WTC11 (cell line): ENCODE measurements at regions not wholly inside any gene's neighbourhood (a gene's known extent, or its start where the extent isn't known, plus 50 kb on each side); places are given as distances from the start of the nearest gene placed in this dataset.

Source experiments
- ATAC-seq: fragments of 200-7000 bp; cut with Tn5 transposase; 2 replicates; pipeline ENCODE4 v1.10.0; 2021; ENCODE audit warnings: mild to moderate bottlenecking, moderate library complexity
- CTCF ChIA-PET: fragments of 300-600 bp; sonication (Branson Sonifier 250); formaldehyde crosslinking; loops from one replicate; lab custom pipeline; 2021; ENCODE audit warnings: antibody characterized with exemption; lab: Charles Lee
- POLR2A ChIA-PET: fragments of 350-600 bp; sonication (Branson Sonifier 250); formaldehyde crosslinking; loops from one replicate; lab custom pipeline; 2021; ENCODE audit warnings: antibody characterized with exemption; lab: Charles Lee
- DNase-seq: peaks from one replicate; pipeline ENCODE4 v3.0.0; 2021; ENCODE audit warnings: low spot score
- H3K27ac Mint-ChIP-seq: 2 replicates; pipeline ENCODE4 v1.8.0; 2021; ENCODE audit warnings: mixed read lengths
- H3K27me3 Mint-ChIP-seq: 2 replicates; pipeline ENCODE4 v1.8.0; 2021; ENCODE audit warnings: low read depth, mild to moderate bottlenecking, moderate library complexity, mixed read lengths
- H3K36me3 Mint-ChIP-seq: 2 replicates; pipeline ENCODE4 v1.8.0; 2021; ENCODE audit warnings: mixed read lengths
- H3K4me1 Mint-ChIP-seq: 2 replicates; pipeline ENCODE4 v1.8.0; 2022; ENCODE audit warnings: mixed read lengths
- H3K4me3 Mint-ChIP-seq: 2 replicates; pipeline ENCODE4 v1.8.0; 2021; ENCODE audit warnings: mild to moderate bottlenecking, moderate library complexity, mixed read lengths
- H3K9me3 Mint-ChIP-seq: 2 replicates; pipeline ENCODE4 v1.8.0; 2021; ENCODE audit warnings: mixed read lengths
- CBFB ChIP-seq: sonication (generic); formaldehyde crosslinking; IDR thresholded peaks from 2 replicates; pipeline ENCODE4 v1.8.1; 2022; ENCODE audit warnings: mild to moderate bottlenecking, low read depth, missing genetic modification reagents
- FOXK1 ChIP-seq: sonication (generic); formaldehyde crosslinking; IDR thresholded peaks from 2 replicates; pipeline ENCODE4 v1.8.0; 2022; ENCODE audit warnings: mild to moderate bottlenecking, moderate library complexity, missing genetic modification reagents
- HMGA2 ChIP-seq: fragments of 250-450 bp; sonication (Bioruptor Pico); IDR thresholded peaks from 2 replicates; pipeline ENCODE4 v1.4.0; 2021; ENCODE audit warnings: mild to moderate bottlenecking, moderate library complexity
- JAZF1 ChIP-seq: fragments of 250-450 bp; sonication (Bioruptor Pico); IDR thresholded peaks from 2 replicates; pipeline ENCODE4 v1.9.0; 2021; ENCODE audit warnings: moderate library complexity, mild to moderate bottlenecking, inconsistent platforms
- MXD4 ChIP-seq: fragments of 250-450 bp; sonication (Bioruptor Pico); IDR thresholded peaks from 2 replicates; pipeline ENCODE4 v1.8.0; 2021; ENCODE audit warnings: mild to moderate bottlenecking, moderate library complexity, borderline replicate concordance
- MYBL2 ChIP-seq: sonication (generic); formaldehyde crosslinking; IDR thresholded peaks from 2 replicates; pipeline ENCODE4 v1.8.1; 2023; ENCODE audit warnings: mild to moderate bottlenecking, moderate library complexity, missing genetic modification reagents
- NFYB ChIP-seq: sonication (generic); formaldehyde crosslinking; conservative IDR thresholded peaks from 2 replicates; pipeline ENCODE4 v1.8.0; 2022; ENCODE audit warnings: low read depth, missing genetic modification reagents
- PREB ChIP-seq: sonication (generic); formaldehyde crosslinking; IDR thresholded peaks from 2 replicates; pipeline ENCODE4 v1.8.1; 2022; ENCODE audit warnings: mild to moderate bottlenecking, missing genetic modification reagents, moderate library complexity, borderline replicate concordance
- SP1 ChIP-seq: sonication (generic); formaldehyde crosslinking; conservative IDR thresholded peaks from 2 replicates; pipeline ENCODE4 v1.8.1; 2022; ENCODE audit warnings: missing genetic modification reagents
- TEAD1 ChIP-seq: sonication (generic); formaldehyde crosslinking; IDR thresholded peaks from 2 replicates; pipeline ENCODE4 v1.8.0; 2022; ENCODE audit warnings: mild to moderate bottlenecking, missing genetic modification reagents
- ZNF121 ChIP-seq: sonication (generic); formaldehyde crosslinking; IDR thresholded peaks from 2 replicates; pipeline ENCODE4 v1.8.0; 2023; ENCODE audit warnings: missing genetic modification reagents
- ZNF232 ChIP-seq: sonication (generic); formaldehyde crosslinking; IDR thresholded peaks from 2 replicates; pipeline ENCODE4 v1.8.0; 2022; ENCODE audit warnings: mild to moderate bottlenecking, missing genetic modification reagents
- TF ChIP-seq, protein P1 (sequence below): sonication (generic); formaldehyde crosslinking; conservative IDR thresholded peaks from 2 replicates; pipeline ENCODE4 v1.8.1; 2023; ENCODE audit warnings: mild to moderate bottlenecking, low read depth, missing genetic modification reagents, moderate library complexity
- TF ChIP-seq, protein P2 (sequence below): sonication (generic); formaldehyde crosslinking; IDR thresholded peaks from 2 replicates; pipeline ENCODE4 v1.8.0; 2022; ENCODE audit warnings: missing genetic modification reagents
- TF ChIP-seq, protein P3 (sequence below): sonication (generic); formaldehyde crosslinking; IDR thresholded peaks from 2 replicates; pipeline ENCODE4 v1.8.0; 2022; ENCODE audit warnings: mild to moderate bottlenecking, missing genetic modification reagents
- TF ChIP-seq, protein P4 (sequence below): sonication (generic); formaldehyde crosslinking; IDR thresholded peaks from 2 replicates; pipeline ENCODE4 v1.8.0; 2022; ENCODE audit warnings: mild to moderate bottlenecking, missing genetic modification reagents
- TF ChIP-seq, protein P5 (sequence below): sonication (generic); formaldehyde crosslinking; IDR thresholded peaks from 2 replicates; pipeline ENCODE4 v1.8.0; 2023; ENCODE audit warnings: missing genetic modification reagents, mild to moderate bottlenecking, borderline replicate concordance
- TF ChIP-seq, protein P6 (sequence below): sonication (generic); formaldehyde crosslinking; IDR thresholded peaks from 2 replicates; pipeline ENCODE4 v1.8.1; 2023; ENCODE audit warnings: mild to moderate bottlenecking, missing genetic modification reagents
- TF ChIP-seq, protein P7 (sequence below): sonication (generic); formaldehyde crosslinking; IDR thresholded peaks from 2 replicates; pipeline ENCODE4 v1.8.1; 2022; ENCODE audit warnings: low read depth, mild to moderate bottlenecking, moderate library complexity, missing genetic modification reagents, borderline replicate concordance

DNA sequence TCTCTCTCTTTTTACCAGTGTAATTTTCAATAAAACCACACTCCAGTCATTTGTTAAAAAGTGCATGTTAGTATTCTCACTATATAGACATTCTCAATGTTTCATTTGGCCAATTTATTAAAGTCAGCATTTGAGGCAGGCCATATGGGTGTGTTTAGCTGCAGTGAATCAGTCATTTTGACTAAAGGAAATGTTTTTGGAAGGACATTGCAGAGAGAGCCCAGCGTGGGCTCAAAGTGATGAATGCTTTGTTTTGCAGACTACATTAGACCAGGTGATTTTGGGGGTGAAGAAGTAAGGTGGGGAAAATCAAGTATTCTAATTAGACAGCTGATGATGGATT is 116.7 kb downstream of the POSTN start (continued):
- TF ChIP-seq, protein P1, sequence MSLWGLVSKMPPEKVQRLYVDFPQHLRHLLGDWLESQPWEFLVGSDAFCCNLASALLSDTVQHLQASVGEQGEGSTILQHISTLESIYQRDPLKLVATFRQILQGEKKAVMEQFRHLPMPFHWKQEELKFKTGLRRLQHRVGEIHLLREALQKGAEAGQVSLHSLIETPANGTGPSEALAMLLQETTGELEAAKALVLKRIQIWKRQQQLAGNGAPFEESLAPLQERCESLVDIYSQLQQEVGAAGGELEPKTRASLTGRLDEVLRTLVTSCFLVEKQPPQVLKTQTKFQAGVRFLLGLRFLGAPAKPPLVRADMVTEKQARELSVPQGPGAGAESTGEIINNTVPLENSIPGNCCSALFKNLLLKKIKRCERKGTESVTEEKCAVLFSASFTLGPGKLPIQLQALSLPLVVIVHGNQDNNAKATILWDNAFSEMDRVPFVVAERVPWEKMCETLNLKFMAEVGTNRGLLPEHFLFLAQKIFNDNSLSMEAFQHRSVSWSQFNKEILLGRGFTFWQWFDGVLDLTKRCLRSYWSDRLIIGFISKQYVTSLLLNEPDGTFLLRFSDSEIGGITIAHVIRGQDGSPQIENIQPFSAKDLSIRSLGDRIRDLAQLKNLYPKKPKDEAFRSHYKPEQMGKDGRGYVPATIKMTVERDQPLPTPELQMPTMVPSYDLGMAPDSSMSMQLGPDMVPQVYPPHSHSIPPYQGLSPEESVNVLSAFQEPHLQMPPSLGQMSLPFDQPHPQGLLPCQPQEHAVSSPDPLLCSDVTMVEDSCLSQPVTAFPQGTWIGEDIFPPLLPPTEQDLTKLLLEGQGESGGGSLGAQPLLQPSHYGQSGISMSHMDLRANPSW (CRISPR knock-in tag) = no peak
- TF ChIP-seq, all 79 proteins: peak for 0

- Mint-ChIP-seq H3K4me3 (no peak overlapping the region), H3K36me3 (no peaks in the 10 kb centered on the region), H3K27me3 (peaks cover 15% of the 10 kb centered on the region), H3K4me1 (peaks cover 2% of the 10 kb centered on the region; the same call in 1 of the 2 replicates), H3K9me3 (no peaks in the 10 kb centered on the region), H3K27ac (no peak overlapping the region)
- ATAC-seq (no peak), DNase-seq (no peak)
- POLR2A ChIA-PET = no interaction called here
- CTCF ChIA-PET = no interaction called here
- TF ChIP-seq, protein P2, sequence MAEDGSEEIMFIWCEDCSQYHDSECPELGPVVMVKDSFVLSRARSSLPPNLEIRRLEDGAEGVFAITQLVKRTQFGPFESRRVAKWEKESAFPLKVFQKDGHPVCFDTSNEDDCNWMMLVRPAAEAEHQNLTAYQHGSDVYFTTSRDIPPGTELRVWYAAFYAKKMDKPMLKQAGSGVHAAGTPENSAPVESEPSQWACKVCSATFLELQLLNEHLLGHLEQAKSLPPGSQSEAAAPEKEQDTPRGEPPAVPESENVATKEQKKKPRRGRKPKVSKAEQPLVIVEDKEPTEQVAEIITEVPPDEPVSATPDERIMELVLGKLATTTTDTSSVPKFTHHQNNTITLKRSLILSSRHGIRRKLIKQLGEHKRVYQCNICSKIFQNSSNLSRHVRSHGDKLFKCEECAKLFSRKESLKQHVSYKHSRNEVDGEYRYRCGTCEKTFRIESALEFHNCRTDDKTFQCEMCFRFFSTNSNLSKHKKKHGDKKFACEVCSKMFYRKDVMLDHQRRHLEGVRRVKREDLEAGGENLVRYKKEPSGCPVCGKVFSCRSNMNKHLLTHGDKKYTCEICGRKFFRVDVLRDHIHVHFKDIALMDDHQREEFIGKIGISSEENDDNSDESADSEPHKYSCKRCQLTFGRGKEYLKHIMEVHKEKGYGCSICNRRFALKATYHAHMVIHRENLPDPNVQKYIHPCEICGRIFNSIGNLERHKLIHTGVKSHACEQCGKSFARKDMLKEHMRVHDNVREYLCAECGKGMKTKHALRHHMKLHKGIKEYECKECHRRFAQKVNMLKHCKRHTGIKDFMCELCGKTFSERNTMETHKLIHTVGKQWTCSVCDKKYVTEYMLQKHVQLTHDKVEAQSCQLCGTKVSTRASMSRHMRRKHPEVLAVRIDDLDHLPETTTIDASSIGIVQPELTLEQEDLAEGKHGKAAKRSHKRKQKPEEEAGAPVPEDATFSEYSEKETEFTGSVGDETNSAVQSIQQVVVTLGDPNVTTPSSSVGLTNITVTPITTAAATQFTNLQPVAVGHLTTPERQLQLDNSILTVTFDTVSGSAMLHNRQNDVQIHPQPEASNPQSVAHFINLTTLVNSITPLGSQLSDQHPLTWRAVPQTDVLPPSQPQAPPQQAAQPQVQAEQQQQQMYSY (CRISPR knock-in tag) = no peak
- TF ChIP-seq MXD4 (CRISPR knock-in tag) = no peak
- TF ChIP-seq ZNF232 (CRISPR knock-in tag) = no peak
- TF ChIP-seq, protein P3, sequence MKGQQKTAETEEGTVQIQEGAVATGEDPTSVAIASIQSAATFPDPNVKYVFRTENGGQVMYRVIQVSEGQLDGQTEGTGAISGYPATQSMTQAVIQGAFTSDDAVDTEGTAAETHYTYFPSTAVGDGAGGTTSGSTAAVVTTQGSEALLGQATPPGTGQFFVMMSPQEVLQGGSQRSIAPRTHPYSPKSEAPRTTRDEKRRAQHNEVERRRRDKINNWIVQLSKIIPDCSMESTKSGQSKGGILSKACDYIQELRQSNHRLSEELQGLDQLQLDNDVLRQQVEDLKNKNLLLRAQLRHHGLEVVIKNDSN (CRISPR knock-in tag) = no peak
- TF ChIP-seq NFYB (CRISPR knock-in tag) = no peak
- no peak for TF ChIP-seq ZNF121 (CRISPR knock-in tag)
- TF ChIP-seq SP1 (CRISPR knock-in tag) = no peak
- TF ChIP-seq HMGA2 (CRISPR knock-in tag) = no peak
- TF ChIP-seq, protein P4, sequence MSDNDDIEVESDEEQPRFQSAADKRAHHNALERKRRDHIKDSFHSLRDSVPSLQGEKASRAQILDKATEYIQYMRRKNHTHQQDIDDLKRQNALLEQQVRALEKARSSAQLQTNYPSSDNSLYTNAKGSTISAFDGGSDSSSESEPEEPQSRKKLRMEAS (CRISPR knock-in tag) = no peak
- no peak for TF ChIP-seq TEAD1 (CRISPR knock-in tag)
- no peak for TF ChIP-seq CBFB (CRISPR knock-in tag)
- TF ChIP-seq PREB (CRISPR knock-in tag) = no peak
- TF ChIP-seq FOXK1 = no peak
- TF ChIP-seq, protein P5, sequence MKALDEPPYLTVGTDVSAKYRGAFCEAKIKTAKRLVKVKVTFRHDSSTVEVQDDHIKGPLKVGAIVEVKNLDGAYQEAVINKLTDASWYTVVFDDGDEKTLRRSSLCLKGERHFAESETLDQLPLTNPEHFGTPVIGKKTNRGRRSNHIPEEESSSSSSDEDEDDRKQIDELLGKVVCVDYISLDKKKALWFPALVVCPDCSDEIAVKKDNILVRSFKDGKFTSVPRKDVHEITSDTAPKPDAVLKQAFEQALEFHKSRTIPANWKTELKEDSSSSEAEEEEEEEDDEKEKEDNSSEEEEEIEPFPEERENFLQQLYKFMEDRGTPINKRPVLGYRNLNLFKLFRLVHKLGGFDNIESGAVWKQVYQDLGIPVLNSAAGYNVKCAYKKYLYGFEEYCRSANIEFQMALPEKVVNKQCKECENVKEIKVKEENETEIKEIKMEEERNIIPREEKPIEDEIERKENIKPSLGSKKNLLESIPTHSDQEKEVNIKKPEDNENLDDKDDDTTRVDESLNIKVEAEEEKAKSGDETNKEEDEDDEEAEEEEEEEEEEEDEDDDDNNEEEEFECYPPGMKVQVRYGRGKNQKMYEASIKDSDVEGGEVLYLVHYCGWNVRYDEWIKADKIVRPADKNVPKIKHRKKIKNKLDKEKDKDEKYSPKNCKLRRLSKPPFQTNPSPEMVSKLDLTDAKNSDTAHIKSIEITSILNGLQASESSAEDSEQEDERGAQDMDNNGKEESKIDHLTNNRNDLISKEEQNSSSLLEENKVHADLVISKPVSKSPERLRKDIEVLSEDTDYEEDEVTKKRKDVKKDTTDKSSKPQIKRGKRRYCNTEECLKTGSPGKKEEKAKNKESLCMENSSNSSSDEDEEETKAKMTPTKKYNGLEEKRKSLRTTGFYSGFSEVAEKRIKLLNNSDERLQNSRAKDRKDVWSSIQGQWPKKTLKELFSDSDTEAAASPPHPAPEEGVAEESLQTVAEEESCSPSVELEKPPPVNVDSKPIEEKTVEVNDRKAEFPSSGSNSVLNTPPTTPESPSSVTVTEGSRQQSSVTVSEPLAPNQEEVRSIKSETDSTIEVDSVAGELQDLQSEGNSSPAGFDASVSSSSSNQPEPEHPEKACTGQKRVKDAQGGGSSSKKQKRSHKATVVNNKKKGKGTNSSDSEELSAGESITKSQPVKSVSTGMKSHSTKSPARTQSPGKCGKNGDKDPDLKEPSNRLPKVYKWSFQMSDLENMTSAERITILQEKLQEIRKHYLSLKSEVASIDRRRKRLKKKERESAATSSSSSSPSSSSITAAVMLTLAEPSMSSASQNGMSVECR (CRISPR knock-in tag) = no peak
- TF ChIP-seq, protein P6, sequence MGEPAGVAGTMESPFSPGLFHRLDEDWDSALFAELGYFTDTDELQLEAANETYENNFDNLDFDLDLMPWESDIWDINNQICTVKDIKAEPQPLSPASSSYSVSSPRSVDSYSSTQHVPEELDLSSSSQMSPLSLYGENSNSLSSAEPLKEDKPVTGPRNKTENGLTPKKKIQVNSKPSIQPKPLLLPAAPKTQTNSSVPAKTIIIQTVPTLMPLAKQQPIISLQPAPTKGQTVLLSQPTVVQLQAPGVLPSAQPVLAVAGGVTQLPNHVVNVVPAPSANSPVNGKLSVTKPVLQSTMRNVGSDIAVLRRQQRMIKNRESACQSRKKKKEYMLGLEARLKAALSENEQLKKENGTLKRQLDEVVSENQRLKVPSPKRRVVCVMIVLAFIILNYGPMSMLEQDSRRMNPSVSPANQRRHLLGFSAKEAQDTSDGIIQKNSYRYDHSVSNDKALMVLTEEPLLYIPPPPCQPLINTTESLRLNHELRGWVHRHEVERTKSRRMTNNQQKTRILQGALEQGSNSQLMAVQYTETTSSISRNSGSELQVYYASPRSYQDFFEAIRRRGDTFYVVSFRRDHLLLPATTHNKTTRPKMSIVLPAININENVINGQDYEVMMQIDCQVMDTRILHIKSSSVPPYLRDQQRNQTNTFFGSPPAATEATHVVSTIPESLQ (CRISPR knock-in tag) = no peak
- TF ChIP-seq JAZF1 (CRISPR knock-in tag) = no peak
- no peak for TF ChIP-seq MYBL2 (CRISPR knock-in tag)
- TF ChIP-seq, protein P7, sequence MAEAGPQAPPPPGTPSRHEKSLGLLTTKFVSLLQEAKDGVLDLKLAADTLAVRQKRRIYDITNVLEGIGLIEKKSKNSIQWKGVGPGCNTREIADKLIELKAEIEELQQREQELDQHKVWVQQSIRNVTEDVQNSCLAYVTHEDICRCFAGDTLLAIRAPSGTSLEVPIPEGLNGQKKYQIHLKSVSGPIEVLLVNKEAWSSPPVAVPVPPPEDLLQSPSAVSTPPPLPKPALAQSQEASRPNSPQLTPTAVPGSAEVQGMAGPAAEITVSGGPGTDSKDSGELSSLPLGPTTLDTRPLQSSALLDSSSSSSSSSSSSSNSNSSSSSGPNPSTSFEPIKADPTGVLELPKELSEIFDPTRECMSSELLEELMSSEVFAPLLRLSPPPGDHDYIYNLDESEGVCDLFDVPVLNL (CRISPR knock-in tag) = no peak
These were observed 117.3 kb downstream of the POSTN start for GRCh38 chr13:37481011-37481884.
